GM12878 (cell line): ENCODE measurements at regions not wholly inside any gene's neighbourhood (a gene's known extent, or its start where the extent isn't known, plus 50 kb on each side); places are given as distances from the start of the nearest gene placed in this dataset.

Experiments used
- BHLHE40 ChIP-seq, 2 experiments: fragments of 450-650 bp in 1 of 2; IDR thresholded peaks; 2 replicates each; pipeline ENCODE4 v1.6.1; 2011 to 2017; ENCODE audit warnings: low read depth in 2 of 2, borderline replicate concordance in 1 of 2, improper control_type of control experiment in 1 of 2, low read length in 1 of 2, mild to moderate bottlenecking in 1 of 2
- HDAC2 ChIP-seq: fragments of 200-600 bp; sonication (generic); IDR thresholded peaks from 2 replicates; pipeline ENCODE4 v1.6.1; 2017
- RAD21 ChIP-seq: IDR thresholded peaks from 2 replicates; pipeline ENCODE4 v1.6.1; 2011; ENCODE audit warnings: mild to moderate bottlenecking, low read depth, low read length, moderate library complexity; ENCODE audit not compliant: insufficient read depth
- STAT1 ChIP-seq: fragments of 450-650 bp; conservative IDR thresholded peaks from 2 replicates; pipeline ENCODE4 v1.6.1; 2014; ENCODE audit warnings: antibody characterized with exemption, mild to moderate bottlenecking
- ZNF274 ChIP-seq: IDR thresholded peaks from one replicate; pipeline ENCODE4 v1.8.0; 2011; ENCODE audit not compliant: insufficient read length, insufficient read depth
- TF ChIP-seq, protein P1 (sequence below), 3 experiments: IDR thresholded peaks in 2 of 3; conservative IDR thresholded peaks in 1 of 3; 2 replicates each; pipeline ENCODE4 v1.5.1; 2011; ENCODE audit warnings: low read depth in 3 of 3, low read length in 3 of 3, mild to moderate bottlenecking in 3 of 3, control low read depth in 2 of 3, moderate library complexity in 2 of 3, inconsistent platforms in 1 of 3, mixed read lengths in 1 of 3; ENCODE audit not compliant: control insufficient read depth in 2 of 3, insufficient read depth in 1 of 3; ENCODE audit errors: extremely low read depth in 1 of 3
- TF ChIP-seq, protein P2 (sequence below): fragments of 450-650 bp; formaldehyde crosslinking; IDR thresholded peaks from 2 replicates; pipeline ENCODE4 v1.4.0; 2020; ENCODE audit warnings: mild to moderate bottlenecking, moderate library complexity
- TF ChIP-seq, protein P3 (sequence below): IDR thresholded peaks from 2 replicates; pipeline ENCODE4 v1.6.1; 2012; ENCODE audit warnings: low read depth, low read length, improper control_type of control experiment

DNA sequence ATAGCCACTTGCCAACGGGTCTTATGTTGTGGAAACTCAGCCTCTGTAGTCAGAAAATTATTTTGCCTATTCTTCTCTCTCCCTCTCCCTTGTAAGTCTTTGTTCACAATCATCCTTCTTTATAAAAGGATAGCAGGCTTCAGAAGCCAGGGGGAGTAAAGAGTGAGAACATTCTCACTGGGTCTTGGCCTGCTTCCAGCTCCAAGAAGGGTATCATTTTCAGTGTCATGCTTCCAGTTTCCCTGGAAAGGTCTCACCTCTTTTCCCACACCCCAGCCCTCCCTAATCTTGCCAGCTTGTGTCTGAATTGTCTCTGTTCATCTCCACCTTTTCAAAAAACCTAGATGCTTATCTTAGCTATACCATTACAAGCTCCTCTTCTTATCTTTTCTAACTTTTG, 346.2 kb upstream of the LRRC7 start:
- TF ChIP-seq STAT1 (no peak), BHLHE40 (IDR thresholded peaks at IDR 0.05; ENCODE audit: borderline replicate concordance in 1 of 2, low read depth in 2 of 2, low read length in 1 of 2) (no peak), ZNF274 (no peak), RAD21 (no peak), HDAC2 (no peak)
- TF ChIP-seq, protein P1, sequence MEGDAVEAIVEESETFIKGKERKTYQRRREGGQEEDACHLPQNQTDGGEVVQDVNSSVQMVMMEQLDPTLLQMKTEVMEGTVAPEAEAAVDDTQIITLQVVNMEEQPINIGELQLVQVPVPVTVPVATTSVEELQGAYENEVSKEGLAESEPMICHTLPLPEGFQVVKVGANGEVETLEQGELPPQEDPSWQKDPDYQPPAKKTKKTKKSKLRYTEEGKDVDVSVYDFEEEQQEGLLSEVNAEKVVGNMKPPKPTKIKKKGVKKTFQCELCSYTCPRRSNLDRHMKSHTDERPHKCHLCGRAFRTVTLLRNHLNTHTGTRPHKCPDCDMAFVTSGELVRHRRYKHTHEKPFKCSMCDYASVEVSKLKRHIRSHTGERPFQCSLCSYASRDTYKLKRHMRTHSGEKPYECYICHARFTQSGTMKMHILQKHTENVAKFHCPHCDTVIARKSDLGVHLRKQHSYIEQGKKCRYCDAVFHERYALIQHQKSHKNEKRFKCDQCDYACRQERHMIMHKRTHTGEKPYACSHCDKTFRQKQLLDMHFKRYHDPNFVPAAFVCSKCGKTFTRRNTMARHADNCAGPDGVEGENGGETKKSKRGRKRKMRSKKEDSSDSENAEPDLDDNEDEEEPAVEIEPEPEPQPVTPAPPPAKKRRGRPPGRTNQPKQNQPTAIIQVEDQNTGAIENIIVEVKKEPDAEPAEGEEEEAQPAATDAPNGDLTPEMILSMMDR (IDR thresholded peaks at IDR 0.05 in 2 of 3, conservative IDR thresholded peaks at IDR 0.05 in 1 of 3; ENCODE audit: control insufficient read depth in 2 of 3, extremely low read depth in 1 of 3, insufficient read depth in 1 of 3, low read depth in 3 of 3, low read length in 3 of 3) = no peak
- TF ChIP-seq, protein P2, sequence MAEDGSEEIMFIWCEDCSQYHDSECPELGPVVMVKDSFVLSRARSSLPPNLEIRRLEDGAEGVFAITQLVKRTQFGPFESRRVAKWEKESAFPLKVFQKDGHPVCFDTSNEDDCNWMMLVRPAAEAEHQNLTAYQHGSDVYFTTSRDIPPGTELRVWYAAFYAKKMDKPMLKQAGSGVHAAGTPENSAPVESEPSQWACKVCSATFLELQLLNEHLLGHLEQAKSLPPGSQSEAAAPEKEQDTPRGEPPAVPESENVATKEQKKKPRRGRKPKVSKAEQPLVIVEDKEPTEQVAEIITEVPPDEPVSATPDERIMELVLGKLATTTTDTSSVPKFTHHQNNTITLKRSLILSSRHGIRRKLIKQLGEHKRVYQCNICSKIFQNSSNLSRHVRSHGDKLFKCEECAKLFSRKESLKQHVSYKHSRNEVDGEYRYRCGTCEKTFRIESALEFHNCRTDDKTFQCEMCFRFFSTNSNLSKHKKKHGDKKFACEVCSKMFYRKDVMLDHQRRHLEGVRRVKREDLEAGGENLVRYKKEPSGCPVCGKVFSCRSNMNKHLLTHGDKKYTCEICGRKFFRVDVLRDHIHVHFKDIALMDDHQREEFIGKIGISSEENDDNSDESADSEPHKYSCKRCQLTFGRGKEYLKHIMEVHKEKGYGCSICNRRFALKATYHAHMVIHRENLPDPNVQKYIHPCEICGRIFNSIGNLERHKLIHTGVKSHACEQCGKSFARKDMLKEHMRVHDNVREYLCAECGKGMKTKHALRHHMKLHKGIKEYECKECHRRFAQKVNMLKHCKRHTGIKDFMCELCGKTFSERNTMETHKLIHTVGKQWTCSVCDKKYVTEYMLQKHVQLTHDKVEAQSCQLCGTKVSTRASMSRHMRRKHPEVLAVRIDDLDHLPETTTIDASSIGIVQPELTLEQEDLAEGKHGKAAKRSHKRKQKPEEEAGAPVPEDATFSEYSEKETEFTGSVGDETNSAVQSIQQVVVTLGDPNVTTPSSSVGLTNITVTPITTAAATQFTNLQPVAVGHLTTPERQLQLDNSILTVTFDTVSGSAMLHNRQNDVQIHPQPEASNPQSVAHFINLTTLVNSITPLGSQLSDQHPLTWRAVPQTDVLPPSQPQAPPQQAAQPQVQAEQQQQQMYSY (CRISPR knock-in tag) = no peak
- TF ChIP-seq, protein P3, sequence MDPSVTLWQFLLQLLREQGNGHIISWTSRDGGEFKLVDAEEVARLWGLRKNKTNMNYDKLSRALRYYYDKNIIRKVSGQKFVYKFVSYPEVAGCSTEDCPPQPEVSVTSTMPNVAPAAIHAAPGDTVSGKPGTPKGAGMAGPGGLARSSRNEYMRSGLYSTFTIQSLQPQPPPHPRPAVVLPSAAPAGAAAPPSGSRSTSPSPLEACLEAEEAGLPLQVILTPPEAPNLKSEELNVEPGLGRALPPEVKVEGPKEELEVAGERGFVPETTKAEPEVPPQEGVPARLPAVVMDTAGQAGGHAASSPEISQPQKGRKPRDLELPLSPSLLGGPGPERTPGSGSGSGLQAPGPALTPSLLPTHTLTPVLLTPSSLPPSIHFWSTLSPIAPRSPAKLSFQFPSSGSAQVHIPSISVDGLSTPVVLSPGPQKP = no peak
